ENCODE measurements at regions not wholly inside any gene's neighbourhood (a gene's known extent, or its start where the extent isn't known, plus 50 kb on each side); places are given as distances from the start of the nearest gene placed in this dataset.

GRCh38 chr11:116698080-116698479 is 74.7 kb downstream of the BUD13 start:
- TF ChIP-seq EGR1 (IDR thresholded peaks at IDR 0.05) (no peak), CREB1 (IDR thresholded peaks at IDR 0.05; ENCODE audit: low read depth) (no peak), NFIC (IDR thresholded peaks at IDR 0.05) (no peak), TAF1 (IDR thresholded peaks at IDR 0.05; ENCODE audit: low read depth) (no peak), RAD21 (IDR thresholded peaks at IDR 0.05; ENCODE audit: low read depth) (no peak), EP300 (IDR thresholded peaks at IDR 0.05; ENCODE audit: borderline replicate concordance) (no peak), YY1 (IDR thresholded peaks at IDR 0.05; ENCODE audit: low read depth) (no peak), FOXM1 (IDR thresholded peaks at IDR 0.05; ENCODE audit: borderline replicate concordance, low read depth) (no peak), TCF12 (IDR thresholded peaks at IDR 0.05; ENCODE audit: low read depth) (no peak), MAX (IDR thresholded peaks at IDR 0.05) (no peak), CEBPB (IDR thresholded peaks at IDR 0.05) (no peak), USF1 (IDR thresholded peaks at IDR 0.05) (no peak), REST (IDR thresholded peaks at IDR 0.05; ENCODE audit: low read depth) (no peak), TEAD4 (IDR thresholded peaks at IDR 0.05) (no peak), ZBTB7A (IDR thresholded peaks at IDR 0.05; ENCODE audit: low read depth) (no peak)

GRCh38 chr11:116697639-116698038 is 75.1 kb downstream of the BUD13 start:
- TF ChIP-seq EP300 (IDR thresholded peaks at IDR 0.05; ENCODE audit: borderline replicate concordance) (no peak), USF1 (IDR thresholded peaks at IDR 0.05) (no peak), NFIC (IDR thresholded peaks at IDR 0.05) (no peak), ZBTB7A (IDR thresholded peaks at IDR 0.05; ENCODE audit: low read depth) (no peak), CREB1 (IDR thresholded peaks at IDR 0.05; ENCODE audit: low read depth) (no peak), REST (IDR thresholded peaks at IDR 0.05; ENCODE audit: low read depth) (no peak), YY1 (IDR thresholded peaks at IDR 0.05; ENCODE audit: low read depth) (no peak), EGR1 (IDR thresholded peaks at IDR 0.05) (no peak), TEAD4 (IDR thresholded peaks at IDR 0.05) (no peak), TCF12 (IDR thresholded peaks at IDR 0.05; ENCODE audit: low read depth) (no peak), CEBPB (IDR thresholded peaks at IDR 0.05) (no peak), RAD21 (IDR thresholded peaks at IDR 0.05; ENCODE audit: low read depth) (no peak)

- TF ChIP-seq EGR1 (IDR thresholded peaks at IDR 0.05): no peak
- no peak for TF ChIP-seq NFIC (IDR thresholded peaks at IDR 0.05)
- TF ChIP-seq CEBPB (IDR thresholded peaks at IDR 0.05): no peak
- no peak for TF ChIP-seq REST (IDR thresholded peaks at IDR 0.05; ENCODE audit: low read depth)
Observed at GRCh38 chr11:116697011-116697410, 75.8 kb downstream of the BUD13 start.

GRCh38 chr11:116696381-116696941 is 76.3 kb downstream of the BUD13 start:
- TF ChIP-seq ZBTB7A (IDR thresholded peaks at IDR 0.05; ENCODE audit: low read depth): no peak

- no peak for TF ChIP-seq MAX (IDR thresholded peaks at IDR 0.05)
- no peak for TF ChIP-seq CEBPB (IDR thresholded peaks at IDR 0.05)
- TF ChIP-seq NFIC (IDR thresholded peaks at IDR 0.05): no peak
- TF ChIP-seq RAD21 (IDR thresholded peaks at IDR 0.05; ENCODE audit: low read depth): no peak
- TF ChIP-seq TAF1 (IDR thresholded peaks at IDR 0.05; ENCODE audit: low read depth): no peak
- TF ChIP-seq TEAD4 (IDR thresholded peaks at IDR 0.05): no peak
- TF ChIP-seq ZBTB7A (IDR thresholded peaks at IDR 0.05; ENCODE audit: low read depth): no peak
- TF ChIP-seq YY1 (IDR thresholded peaks at IDR 0.05; ENCODE audit: low read depth): no peak
- TF ChIP-seq REST (IDR thresholded peaks at IDR 0.05; ENCODE audit: low read depth): no peak
- no peak for TF ChIP-seq CREB1 (IDR thresholded peaks at IDR 0.05; ENCODE audit: low read depth)
Observed at GRCh38 chr11:116695657-116696254, 77.0 kb downstream of the BUD13 start.

Data from Ishikawa (cell line).